GM12878 (cell line): ENCODE measurements at regions not wholly inside any gene's neighbourhood (a gene's known extent, or its start where the extent isn't known, plus 50 kb on each side); places are given as distances from the start of the nearest gene placed in this dataset.

Source experiments
- ATAC-seq: fragments of 200-7000 bp; cut with Tn5 transposase; 3 replicates; pipeline ENCODE4 v1.9.1; 2020; ENCODE audit warnings: mild to moderate bottlenecking, moderate library complexity
- BruUV-seq: library from RNA; stranded (reverse); fragments of 400-500 nt; replicated peaks from 2 replicates; lab custom pipeline; 2021; lab: Mats Ljungman, UMichigan
- CTCF ChIA-PET: fragments of 300-600 bp; sonication (Branson Sonifier 250); formaldehyde crosslinking; extraction: SDS; loops from one replicate; lab custom pipeline; 2021; ENCODE audit warnings: inconsistent platforms; lab: Yijun Ruan, JAX
- POLR2A ChIA-PET: fragments of 350-600 bp; formaldehyde crosslinking; extraction: SDS; loops from one replicate; lab custom pipeline; 2021; ENCODE audit warnings: inconsistent platforms; lab: Charles Lee
- RAD21 ChIA-PET: fragments of 300-600 bp; sonication (Branson Sonifier 250); formaldehyde crosslinking; loops from one replicate; lab custom pipeline; 2023; ENCODE audit warnings: antibody characterized with exemption; ENCODE audit not compliant: unreplicated experiment; lab: Charles Lee
- SMC1A ChIA-PET: fragments of 300-600 bp; sonication (Branson Sonifier 250); formaldehyde crosslinking; loops from one replicate; lab custom pipeline; 2023; ENCODE audit not compliant: unreplicated experiment, uncharacterized antibody; lab: Charles Lee
- DNase-seq: peaks from one replicate; pipeline ENCODE4 v3.0.0-alpha.2; 2011; ENCODE audit warnings: low read depth, low spot score
- FAIRE-seq: peaks from 3 replicates; lab custom pipeline; 2011; peaks lifted over from hg19 to GRCh38; lab: Jason Lieb, UNC
- H2AFZ ChIP-seq: 2 replicates; pipeline ENCODE4 v1.6.0; 2011; ENCODE audit warnings: low read depth, low read length, control low read depth; ENCODE audit not compliant: control insufficient read depth
- H3K27ac ChIP-seq: 2 replicates; pipeline ENCODE4 v1.5.1; 2011; ENCODE audit warnings: control low read depth; ENCODE audit not compliant: control insufficient read depth, insufficient read depth
- H3K27me3 ChIP-seq, 2 experiments: replicated peaks in 1 of 2; 2 replicates each; pipeline versions ENCODE4 v1.6.0 to v1.6.1; 2011; ENCODE audit warnings: low read length in 1 of 2; ENCODE audit not compliant: control insufficient read depth in 2 of 2, insufficient read depth in 2 of 2
- H3K36me3 ChIP-seq, 2 experiments: 2 replicates each; pipeline ENCODE4 v1.5.1; 2011; ENCODE audit warnings: low read length in 1 of 2; ENCODE audit not compliant: control insufficient read depth in 2 of 2, insufficient read depth in 2 of 2
- H3K4me1 ChIP-seq: 2 replicates; pipeline ENCODE4 v1.6.1; 2011; ENCODE audit warnings: mild to moderate bottlenecking, low read length, moderate library complexity, mixed read lengths; ENCODE audit not compliant: control insufficient read depth, insufficient read depth
- H3K4me2 ChIP-seq: 2 replicates; pipeline ENCODE4 v1.6.0; 2011; ENCODE audit warnings: control low read depth; ENCODE audit not compliant: control insufficient read depth, insufficient read depth
- H3K4me3 ChIP-seq: fragments of 200-600 bp; sonication (generic); 2 replicates; pipeline ENCODE4 v1.5.1; 2016
- H3K79me2 ChIP-seq: 2 replicates; pipeline ENCODE4 v1.6.0; 2011; ENCODE audit warnings: low read length; ENCODE audit not compliant: control insufficient read depth, insufficient read depth
- H3K9ac ChIP-seq: 2 replicates; pipeline ENCODE4 v1.8.0; 2011; ENCODE audit warnings: low read length, control low read depth, mixed read lengths; ENCODE audit not compliant: control insufficient read depth, insufficient read depth
- H3K9me3 ChIP-seq: replicated peaks from 3 replicates; pipeline ENCODE4 v1.5.1; 2011; ENCODE audit warnings: mild to moderate bottlenecking, low read length; ENCODE audit not compliant: control insufficient read depth, insufficient read depth
- H4K20me1 ChIP-seq: 2 replicates; pipeline ENCODE4 v1.6.0; 2011; ENCODE audit not compliant: control insufficient read depth, insufficient read depth
- EGR1 ChIP-seq, 2 experiments: IDR thresholded peaks; 1 replicate in 1 of 2; 2 replicates in 1 of 2; pipeline ENCODE4 v1.6.1; 2011 to 2012; ENCODE audit warnings: low read depth in 2 of 2, low read length in 2 of 2, borderline replicate concordance in 1 of 2, mild to moderate bottlenecking in 1 of 2, moderate library complexity in 1 of 2
- GATAD2B ChIP-seq: fragments of 450-650 bp; conservative IDR thresholded peaks from 2 replicates; pipeline ENCODE4 v1.6.1; 2017; ENCODE audit warnings: low read depth, mild to moderate bottlenecking, moderate library complexity
- MTA2 ChIP-seq: fragments of 450-650 bp; IDR thresholded peaks from 2 replicates; pipeline ENCODE4 v1.6.1; 2016; ENCODE audit warnings: low read depth, mild to moderate bottlenecking, moderate library complexity
- REST ChIP-seq: IDR thresholded peaks from 2 replicates; pipeline ENCODE4 v1.6.1; 2012; ENCODE audit warnings: mild to moderate bottlenecking, low read depth, low read length
- ZNF274 ChIP-seq: IDR thresholded peaks from one replicate; pipeline ENCODE4 v1.8.0; 2011; ENCODE audit not compliant: insufficient read length, insufficient read depth
- WGBS: methylation state at CpG from one replicate; pipeline ENCODE4 v1.1.6; 2016; ENCODE audit warnings: low lambda C conversion rate; ENCODE audit not compliant: insufficient replicate concordance, insufficient coverage; ENCODE audit errors: missing lambda C conversion rate; 5-methylcytosine and 5-hydroxymethylcytosine counted together
- in situ Hi-C: fragments of 300-500 bp; cut with MboI; formaldehyde crosslinking; loops from 9 replicates; pipeline ENCODE4 v1.14.3; 2018; ENCODE audit warnings: mixed read lengths
- intact Hi-C: fragments of 100-400 bp; cut with micrococcal nuclease; formaldehyde crosslinking; loops from one replicate; pipeline ENCODE4 v1.14.2; 2022; ENCODE audit not compliant: unreplicated experiment

DNA sequence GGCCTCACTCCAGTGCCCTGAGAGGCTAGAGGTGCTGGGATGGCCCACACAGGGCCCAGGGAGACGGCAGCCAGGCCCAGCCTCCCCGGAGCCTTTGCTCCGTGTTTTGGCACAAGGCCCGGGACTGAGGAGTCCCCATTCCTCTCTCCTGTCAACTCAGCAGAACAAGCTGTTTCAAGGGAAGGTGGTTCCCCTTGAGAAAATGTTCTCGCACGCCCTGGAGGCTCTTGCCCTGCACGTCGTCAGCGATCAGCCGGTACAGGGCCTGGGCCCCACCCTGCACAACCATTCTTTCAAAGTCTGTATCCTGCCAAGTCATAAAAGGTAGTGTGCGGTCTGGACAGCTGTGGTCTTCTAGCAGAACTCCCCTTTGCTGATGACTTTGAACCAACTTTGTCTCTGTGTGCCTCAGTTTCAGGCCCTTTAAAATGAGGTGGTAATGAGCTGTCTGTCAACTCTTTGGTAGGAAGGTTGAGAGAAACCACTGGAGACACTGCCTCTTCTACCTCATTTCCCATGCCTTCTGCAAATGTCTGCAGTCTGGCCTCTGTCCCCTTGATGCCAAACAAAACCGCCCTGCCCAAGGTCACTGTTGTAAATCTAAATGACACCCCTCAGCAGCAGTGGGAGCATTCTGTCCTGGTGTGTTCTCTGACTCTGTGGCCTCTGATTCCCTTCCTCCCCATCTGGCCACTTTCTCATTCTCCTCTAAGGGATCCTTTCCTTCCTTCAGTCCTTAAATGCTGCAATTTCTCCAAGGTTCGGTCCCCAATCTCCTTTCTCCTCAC is 138.6 kb upstream of the JUN start (continued):
- TF ChIP-seq MTA2 = 0 out of 2 replicates have a peak, but pooled peaks have one; percentile 27
- no peak for TF ChIP-seq REST
- TF ChIP-seq ZNF274 = no peak
- TF ChIP-seq, all 136 proteins: peak for 11

- H3K27me3 ChIP-seq = no peaks in the 10 kb centered on the region
- H3K9ac ChIP-seq = no peak overlapping the region
- FAIRE-seq (no peak), ATAC-seq (no peak), DNase-seq (no peak)
- ChIA-PET SMC1A (interaction anchor here (0.6 kb wide), 2 partner anchors 160 to 639 kb away, joined by 3 read pairs; no protein-coding TSS in a partner anchor), CTCF (no interaction called here), POLR2A (no interaction called here), RAD21 (interaction anchor here (1.4 kb wide), 1 partner anchor 20 kb away, joined by 4 read pairs; no protein-coding TSS in a partner anchor)
- H2AFZ ChIP-seq = no peak overlapping the region
- H3K4me1 ChIP-seq = peaks cover 14% of the 10 kb centered on the region
- no peaks in the 10 kb centered on the region for H3K79me2 ChIP-seq
- no peaks in the 10 kb centered on the region for H3K36me3 ChIP-seq
- BruUV-seq = no TSS peak
- in situ Hi-C loops (no loop called here), intact Hi-C loops (no loop called here)
- H3K27ac ChIP-seq = no peak overlapping the region
- H4K20me1 ChIP-seq = no peaks in the 10 kb centered on the region
- H3K4me2 ChIP-seq = no peak overlapping the region
- no peak overlapping the region for H3K4me3 ChIP-seq
- TF ChIP-seq GATAD2B (no peak), EGR1 (IDR thresholded peaks at IDR 0.05; ENCODE audit: borderline replicate concordance in 1 of 2, low read depth in 2 of 2, low read length in 2 of 2) (no peak)
- no peaks in the 10 kb centered on the region for H3K9me3 ChIP-seq
- 94% methylated on average over 3 of the region's 3 CpGs for WGBS
Observed at GRCh38 chr1:58923090-58923470, 139.2 kb upstream of the JUN start.
